ENCODE measurements at regions not wholly inside any gene's neighbourhood (a gene's known extent, or its start where the extent isn't known, plus 50 kb on each side); places are given as distances from the start of the nearest gene placed in this dataset.
A peak's percentile ranks its signal among the peaks of the same experiment; 100 is the strongest.
"Not testable (repeated sequence)": the region's sequence is repeated elsewhere in the genome, so short reads cannot be mapped to it uniquely, and the experiment has no call there.

DNA sequence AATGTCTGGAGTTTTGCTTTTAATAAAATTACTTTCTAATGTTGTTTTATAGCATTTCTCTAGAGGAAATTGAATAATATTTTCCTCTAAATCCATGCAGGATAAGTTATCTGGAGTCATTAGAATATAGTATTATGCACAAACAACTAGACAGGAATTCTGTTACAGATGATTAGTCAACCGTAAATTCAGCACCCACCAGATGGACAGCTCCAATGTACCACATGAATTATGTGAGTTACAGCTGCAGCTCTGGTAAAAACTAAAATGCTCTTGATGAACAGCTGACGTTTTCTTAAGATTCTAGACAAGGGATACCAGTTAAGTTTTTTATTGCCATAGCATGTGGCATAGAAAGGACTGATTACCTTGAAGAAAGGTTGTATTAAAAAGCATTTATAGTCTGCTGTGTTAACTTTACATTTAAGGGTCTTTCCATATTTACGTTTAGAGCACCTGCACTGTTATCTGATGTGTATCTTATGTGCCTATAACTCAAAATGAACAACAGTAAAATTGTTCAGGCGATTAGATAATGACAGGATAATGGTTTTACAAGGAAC is 321.4 kb upstream of the LRFN5 start:
- peak; percentile 39 to 75 for DNase-seq

DNA sequence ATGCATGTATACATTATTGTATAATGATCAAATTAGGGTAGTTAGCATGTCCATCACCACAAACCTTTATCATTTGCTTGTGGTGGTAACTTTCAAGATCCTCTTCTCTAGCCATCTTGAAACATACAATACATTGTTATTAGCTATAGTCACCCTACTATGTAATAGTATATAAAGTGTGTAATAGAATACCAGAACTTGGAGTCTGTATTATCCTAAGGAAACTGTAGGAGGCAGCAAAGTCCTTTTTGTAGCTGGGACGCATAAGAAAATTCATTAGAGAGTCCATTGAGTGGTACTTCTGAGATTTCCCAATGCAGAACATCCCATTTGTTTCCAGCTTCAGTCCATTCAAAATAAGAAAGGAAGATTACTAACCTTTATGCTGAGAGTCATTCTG is 325.9 kb upstream of the LRFN5 start:
- DNase-seq: peak; percentile 33 to 62

DNA sequence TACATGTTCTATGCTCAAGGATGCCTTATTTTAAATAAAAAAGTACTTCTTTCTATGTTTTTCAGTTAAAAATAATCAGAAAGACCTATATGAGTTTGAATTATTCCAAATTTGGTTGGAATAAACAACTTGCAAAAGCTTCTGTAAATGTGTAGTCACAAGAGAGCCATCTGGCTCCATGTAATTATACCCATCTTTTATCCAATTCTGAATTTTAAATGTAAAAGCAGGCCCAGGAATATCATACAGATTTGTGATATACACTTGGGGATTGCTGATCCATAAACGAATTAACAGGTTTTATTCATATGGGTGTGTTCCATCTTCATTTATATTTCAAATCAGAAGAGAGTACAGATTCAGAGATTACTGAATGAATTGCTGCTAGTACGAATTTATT is 329.2 kb upstream of the LRFN5 start:
- peak in 1 of 2 experiments; percentile 19 for DNase-seq

DNA sequence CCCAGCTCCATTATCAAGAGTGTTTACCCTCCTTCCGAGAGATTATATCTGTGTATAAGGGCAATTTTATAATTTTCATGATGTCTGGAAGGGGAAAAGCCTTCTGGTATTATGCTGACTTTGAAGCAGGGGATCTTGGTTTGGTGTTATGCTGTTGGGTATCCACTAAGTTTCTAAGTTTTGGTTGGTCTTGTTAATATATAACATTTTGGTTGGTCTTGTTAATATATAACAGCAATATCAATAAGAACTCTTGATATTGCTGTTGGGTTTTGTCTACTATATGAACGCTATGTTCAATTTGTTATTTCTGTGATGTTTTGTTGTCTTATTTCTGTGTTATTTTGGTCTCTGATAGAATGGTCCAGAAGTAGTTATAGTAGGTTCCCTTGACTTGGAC is 349.2 kb upstream of the LRFN5 start:
- no peak for DNase-seq

DNA sequence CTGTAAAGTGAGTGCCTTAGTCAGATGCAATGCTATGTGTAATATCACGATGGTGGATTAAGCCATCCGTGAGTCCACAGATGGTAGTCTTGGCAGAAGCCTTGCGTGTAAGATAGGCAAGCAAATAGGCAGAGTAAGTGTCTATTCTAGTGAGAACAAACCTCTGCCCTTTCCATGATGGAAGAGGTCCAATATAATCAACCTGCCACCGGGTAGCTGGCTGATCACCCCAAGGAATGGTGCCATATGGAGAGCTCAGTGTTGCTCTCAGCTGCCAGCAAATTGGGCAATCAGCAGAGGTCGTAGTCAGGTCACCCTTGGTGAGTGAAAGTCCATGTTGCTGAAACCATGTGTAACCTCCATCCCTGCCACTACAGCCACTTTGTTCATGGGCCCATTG is 371.2 kb upstream of the LRFN5 start:
- DNase-seq: peak; percentile 81 to 93

DNA sequence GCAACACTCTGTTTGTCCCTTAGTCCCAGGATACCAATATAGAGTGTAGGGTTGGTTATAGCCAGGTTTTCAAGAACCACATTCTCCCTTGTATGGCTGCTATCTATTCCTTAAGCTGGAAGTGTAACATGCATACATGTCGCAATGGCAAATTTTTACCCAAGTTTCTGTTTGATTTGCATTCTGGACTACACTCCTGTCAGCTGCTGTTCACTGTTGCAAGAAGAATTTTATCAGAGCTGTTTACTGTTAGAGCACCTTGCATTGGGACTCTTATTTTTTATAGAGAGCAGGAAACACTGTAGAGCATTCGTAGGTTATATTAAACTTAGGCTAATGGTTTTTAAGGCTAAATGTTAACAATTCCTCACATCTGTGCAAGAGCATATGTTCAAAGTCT is 376.0 kb upstream of the LRFN5 start:
- no peak for DNase-seq

DNA sequence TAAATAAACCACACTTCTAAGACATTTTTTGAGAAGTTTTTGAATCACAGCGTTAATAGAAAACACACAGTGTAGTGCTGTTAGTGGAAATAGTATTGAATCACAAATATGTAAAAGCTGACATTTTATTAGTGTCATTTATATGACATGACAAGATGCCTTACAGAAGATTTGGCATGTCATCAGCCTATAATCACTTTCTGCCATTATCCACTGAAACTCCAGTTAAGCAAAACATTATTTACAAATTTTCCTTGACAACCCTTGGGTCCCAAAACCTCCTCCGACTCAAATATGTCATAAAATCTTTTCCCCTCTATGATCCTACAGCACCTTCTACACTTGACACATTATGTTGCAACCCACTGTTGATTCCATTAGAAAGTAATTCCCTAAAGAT is 376.9 kb upstream of the LRFN5 start:
- no peak for DNase-seq

DNA sequence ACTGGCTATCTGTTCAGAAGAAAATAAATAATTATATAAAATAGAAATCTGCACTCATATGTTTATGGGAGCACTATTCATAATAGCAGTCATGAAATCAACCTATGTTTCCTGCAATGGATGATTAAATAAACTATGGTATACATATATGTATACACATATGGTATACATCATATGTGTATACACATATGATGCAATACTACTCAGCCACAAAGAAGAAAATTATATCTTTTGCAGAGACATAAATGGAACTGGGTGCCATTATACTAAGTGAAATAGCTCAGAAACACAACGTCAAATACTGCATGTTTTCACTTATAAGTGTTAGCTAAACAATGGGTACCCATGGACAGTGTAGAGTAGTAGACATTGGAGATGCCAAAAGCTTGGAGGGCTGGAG is 381.2 kb upstream of the LRFN5 start:
- DNase-seq: no peak

DNA sequence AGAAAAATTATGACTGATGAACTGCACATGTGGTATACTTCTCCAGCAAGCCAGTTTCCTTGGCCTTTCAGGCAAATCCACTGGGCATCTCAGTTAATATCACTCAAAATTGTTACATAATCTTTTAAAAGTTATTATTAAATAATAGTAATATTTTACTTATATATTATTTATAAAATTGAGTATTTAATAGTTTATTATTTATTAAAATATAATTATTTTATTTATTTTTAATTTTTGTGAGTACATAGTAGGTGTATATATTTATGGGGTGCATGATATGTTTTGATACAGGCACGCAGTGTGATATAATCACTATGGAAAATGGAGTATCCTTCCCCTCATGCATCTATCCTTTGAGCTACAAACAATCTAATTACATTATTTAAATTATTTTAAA is 384.1 kb upstream of the LRFN5 start:
- DNase-seq: no peak

DNA sequence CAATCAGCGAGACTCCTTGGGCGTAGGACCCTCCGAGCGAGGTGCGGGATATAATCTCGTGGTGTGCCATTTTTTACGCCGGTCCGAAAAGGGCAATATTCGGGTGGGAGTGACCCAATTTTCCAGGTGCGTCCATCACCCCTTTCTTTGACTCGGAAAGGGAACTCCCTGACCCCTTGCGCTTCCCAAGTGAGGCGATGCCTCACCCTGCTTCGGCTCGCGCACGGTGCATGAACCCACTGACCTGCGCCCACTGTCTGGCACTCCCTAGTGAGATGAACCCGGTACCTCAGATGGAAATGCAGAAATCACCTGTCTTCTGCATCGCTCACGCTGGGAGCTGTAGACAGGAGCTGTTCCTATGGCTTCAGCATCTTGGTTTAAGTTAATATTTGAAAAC is 391.7 kb upstream of the LRFN5 start:
- not testable (repeated sequence) for DNase-seq

DNA sequence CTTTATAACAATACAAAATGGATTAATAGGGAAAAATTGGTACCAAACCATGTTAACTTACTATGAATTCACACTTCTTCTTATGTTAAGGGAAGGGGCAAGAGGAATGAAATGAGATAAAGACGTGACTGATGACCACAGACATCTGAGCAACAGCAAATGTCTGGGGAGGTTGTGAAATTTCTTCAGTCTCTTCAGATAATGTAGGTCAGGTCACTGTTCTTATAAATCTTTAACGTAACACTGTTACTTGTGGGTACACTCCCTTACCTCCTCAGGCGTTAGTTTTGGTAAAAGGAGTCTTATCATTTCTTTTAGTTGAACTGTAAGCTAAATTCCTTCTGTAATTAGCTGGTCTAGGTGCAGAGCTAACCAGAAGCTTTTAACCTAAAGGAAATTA is 405.0 kb upstream of the LRFN5 start:
- no peak for DNase-seq

DNA sequence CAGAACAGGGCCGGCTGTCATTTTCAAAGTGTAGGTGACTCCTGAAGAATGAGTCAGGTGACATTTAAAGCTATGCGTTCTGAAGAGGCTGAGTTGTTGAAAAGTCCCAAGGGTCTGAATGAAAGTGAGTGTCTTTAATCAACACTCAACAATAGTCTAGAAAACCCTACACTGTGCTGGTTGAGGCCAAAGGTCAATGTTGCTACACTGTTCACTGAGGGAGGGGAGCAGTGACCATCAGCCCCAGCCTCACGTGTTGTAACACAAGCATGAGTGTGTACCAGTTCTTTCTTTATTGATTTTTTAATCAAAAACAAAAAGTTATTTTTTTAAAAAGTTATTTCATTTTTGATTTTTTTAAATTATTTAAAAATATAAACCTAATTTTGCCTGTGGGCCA is 418.8 kb upstream of the LRFN5 start:
- no peak for DNase-seq

DNA sequence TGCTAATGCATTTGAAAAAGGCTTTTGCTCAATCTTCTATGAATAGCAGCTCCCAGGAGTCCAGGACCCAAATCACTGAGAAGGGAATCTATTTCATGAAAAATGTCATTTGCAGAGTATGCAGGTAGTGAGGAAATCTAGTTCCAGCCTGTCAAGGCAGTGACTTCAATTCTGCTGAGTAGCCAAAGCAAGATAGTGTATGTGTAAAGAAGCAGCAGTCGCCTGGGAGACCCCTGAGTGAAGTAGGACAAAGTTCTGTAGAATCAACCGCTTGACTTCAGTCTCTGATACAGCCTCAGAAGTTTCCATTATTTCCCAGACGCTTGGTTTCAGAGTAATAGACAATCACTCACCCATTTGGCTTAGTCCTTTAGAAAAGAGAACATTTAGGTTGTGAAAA is 435.6 kb upstream of the LRFN5 start:
- no peak for DNase-seq

DNA sequence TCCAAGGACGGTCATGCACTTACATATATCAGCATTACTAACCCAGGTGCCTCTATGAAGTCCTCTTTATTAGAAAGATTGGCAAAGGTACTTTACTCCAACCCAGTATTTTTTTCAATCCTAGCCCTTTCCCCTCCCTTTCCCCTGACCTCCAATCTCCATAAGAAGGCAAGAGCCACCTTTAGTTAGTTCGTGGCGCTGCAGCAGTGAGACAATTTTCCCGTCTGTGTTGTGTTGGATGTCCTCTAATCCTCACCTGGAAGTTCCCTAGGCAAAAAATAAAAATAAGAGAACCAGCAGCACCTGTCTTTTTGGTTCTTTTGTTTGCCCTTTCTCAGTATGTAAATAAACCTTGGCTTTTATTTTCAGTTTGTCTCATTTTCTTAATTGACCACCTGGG is 439.6 kb upstream of the LRFN5 start:
- no peak for DNase-seq

DNA sequence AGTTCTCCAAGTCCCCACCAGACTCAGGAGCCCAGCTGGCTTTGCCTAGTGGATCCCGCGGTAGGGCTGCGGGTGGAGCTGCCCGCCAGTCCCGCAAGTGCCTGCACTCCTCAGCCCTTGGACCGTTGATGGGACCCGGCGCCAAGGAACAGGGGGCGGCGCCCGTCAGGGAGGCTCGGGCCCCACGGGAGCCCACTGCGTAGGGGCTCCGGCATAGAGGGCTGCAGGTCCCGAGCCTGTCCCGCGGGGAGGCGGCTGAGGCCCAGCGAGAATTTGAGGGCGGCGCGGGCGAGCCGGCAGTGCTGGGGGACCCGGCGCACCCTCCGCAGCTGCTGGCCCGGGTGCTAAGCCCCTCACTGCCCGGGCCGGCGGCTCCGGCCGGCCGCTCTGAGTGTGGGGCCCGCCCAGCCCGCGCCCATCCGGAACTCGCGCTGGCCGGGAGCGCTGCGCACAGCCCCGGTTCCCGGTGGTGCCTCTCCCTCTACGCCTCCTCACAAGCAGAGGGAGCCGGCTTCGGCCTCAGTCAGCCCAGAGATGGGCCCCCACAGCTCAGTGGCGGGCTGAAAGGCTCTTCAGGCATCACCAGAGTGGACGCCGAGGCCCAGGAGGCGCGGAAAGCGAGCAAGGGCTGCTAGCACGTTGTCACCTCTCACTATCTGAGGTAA is 452.4 kb upstream of the LRFN5 start:
- no peak for DNase-seq

DNA sequence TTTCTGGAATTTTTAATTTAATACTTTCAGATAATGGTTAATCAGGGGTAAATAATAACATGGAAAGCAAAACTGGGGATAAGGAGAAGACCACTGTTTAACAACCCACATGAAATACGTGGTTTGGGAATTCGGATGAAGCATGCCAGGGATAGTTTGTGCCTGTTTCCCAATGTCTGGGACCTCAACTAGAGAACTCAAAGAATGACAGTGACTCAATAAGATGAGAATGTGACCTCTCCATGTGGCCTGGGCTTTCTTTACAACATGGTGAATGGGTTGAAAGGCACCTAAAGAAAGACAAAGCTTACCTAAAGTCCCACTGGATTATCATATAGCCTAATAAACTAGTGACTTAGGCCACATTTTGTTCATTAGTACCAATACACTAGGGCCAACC is 460.3 kb upstream of the LRFN5 start:
- no peak for DNase-seq

DNA sequence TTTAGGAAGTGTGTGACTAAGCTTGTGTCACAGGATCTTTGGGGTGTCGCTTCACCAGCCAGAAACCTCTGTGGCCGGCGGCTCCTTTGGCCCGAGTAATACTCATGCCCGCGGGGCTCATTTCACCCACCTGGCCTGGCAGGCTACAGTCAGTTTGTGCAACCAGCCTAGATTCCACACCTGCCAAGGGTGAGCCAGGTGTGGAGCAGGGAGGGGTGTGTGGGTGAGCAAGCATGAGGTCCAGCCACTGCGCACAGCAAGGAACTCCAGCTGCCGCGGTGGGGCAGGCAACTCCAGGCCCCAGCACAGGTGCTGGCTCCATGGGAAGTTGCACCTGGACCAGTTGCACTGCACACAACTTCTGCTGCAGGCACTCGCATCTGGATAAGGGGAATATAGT is 462.3 kb upstream of the LRFN5 start:
- no peak for DNase-seq

DNA sequence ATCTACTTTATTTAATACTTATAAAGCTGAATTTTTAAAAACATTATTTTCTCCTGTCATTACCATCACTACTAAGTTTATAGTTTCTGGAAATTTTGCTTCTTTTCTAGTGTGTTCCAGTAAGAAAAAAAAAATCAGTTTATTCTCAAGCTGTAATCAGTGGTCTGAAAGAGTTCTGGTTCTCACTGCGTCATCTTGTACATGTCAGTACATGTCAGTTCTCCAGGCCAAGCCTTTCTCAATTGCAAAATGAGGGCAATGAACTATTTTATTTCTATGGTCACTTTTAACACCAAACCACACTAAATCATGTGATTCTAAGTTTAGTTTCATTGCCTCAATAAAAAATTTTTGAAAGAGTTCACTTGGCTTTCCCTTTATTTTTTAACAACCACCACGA is 468.9 kb upstream of the LRFN5 start:
- no peak for DNase-seq

DNA sequence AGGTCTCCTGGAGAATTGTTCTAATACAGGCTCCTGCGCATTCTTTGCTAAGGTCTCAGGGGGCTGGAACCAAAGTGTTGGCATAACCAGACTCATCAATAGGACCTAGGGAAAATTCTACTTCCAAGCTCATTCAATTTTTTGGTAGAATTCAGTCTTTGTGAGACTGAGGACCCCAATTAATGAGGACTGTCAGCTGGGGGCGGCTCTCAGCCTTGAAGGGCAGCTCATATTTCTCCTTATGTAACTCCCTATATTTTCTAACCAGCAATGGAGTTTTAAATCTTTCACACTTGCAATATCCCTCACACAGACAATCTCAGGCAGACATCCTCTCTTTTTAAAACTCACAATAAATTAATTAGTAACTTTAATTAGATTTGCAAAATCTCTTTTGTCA is 476.4 kb upstream of the LRFN5 start:
- DNase-seq: no peak

DNA sequence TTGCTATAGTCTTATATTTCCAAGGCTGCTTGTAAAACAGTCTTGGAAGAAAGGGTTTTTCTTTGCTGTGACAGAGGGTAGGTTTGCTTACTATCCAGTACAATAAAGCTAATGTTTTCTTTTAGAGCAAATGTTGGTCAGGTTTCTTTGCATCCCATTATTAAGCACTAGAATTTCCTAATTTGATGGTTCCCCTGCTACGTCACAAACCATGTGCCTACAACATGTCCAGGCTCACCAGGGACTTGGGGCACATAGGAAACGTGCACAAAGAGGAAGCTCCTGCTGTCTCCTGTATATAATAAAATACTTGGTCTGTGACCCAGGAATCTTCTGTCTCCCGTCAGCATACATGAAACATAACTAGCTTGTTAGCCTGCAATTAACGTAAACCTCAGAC is 486.3 kb upstream of the LRFN5 start:
- no peak for DNase-seq

DNA sequence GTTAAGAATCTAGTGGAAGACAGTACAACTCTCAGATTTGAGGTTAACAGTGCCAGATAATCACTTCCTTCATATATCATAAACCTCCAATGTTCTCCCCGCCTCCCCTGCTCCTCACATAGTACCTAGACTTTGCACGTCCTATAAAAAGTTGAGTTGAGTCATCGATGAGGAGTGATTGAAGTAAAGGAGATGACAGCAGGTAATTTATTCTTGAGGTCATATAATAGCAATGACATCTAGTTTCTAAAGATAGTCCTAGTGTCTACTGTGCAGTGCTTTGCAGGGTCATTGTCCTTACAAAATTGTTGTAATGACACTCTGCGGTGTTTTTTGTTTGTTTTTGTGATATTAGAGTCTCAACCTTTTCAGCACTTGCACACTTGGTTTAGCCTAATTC is 510.5 kb upstream of the LRFN5 start:
- no peak for DNase-seq

DNA sequence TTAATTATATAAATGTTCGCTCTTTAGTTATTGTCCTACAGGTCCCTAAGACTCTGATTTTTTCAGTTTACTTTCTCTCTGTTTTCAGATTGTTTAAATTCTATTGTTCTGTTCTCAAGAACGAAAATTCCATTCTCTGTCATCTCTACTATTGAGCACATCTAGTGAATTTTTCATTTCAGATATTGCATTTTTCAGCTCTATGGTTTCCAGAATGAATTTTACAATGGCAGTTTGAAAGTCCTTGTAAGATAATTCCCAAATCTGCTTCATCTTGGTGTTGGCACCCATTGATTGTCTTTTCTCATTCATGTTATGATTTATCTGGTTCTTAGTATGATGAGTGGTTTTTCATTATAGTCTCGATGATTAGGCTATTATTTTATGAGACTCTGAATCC is 519.6 kb upstream of the LRFN5 start:
- no peak for DNase-seq

DNA sequence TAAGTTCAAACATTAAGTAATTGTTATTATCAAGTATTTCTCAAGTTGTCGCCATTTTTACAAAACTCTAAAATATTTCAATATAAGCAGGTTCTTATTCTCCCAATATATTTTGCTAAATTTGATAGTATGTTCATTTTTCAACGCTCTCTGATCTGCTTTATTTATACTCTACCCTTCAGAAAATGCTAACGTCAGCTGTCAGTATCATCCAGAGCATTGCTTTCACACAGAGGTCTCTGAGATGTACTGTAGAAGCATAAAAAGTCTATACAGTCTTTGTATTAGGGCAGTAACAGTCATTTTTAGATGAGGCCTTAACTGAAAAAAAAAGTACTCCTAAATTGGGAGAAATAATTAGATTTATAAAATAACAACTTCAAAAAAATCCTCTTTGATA is 533.1 kb upstream of the LRFN5 start:
- DNase-seq: no peak

DNA sequence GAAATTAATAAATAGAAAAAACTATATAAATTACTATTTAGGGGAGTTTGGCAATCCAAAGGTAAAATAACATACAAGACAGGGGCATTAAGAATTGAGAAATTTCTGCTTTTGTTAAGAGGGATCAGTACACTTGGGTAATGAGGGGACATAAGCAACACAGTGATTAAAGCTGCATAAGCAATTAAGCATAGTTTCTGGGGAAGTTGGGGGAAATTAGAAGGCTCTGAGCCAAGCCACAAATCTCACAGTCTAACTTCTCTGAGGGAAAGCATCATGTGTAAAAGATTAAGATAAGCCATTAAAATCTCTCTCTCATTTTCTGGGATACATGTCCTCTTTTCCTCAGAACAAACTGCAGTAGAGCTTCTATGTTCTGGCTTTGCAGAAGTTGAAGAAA is 533.9 kb upstream of the LRFN5 start:
- DNase-seq: no peak

DNA sequence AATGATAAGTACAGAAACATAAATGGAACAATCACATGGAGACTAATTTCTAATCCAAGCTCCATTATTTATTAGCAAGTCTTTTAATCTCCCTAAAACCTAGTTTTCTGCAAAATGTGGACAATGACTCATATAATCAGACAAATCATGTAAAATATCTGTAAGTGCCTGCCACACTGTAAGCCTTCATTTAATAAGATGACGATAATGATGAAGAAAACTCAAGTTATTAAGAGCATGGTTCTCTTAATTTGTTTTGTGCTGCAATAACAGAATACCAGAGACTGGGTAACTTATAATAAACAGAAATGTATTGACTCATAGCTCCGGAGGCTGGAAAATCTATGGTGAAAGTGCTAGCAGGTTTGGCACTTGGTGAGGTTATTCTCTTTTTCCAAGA is 535.3 kb upstream of the LRFN5 start:
- no peak for DNase-seq

DNA sequence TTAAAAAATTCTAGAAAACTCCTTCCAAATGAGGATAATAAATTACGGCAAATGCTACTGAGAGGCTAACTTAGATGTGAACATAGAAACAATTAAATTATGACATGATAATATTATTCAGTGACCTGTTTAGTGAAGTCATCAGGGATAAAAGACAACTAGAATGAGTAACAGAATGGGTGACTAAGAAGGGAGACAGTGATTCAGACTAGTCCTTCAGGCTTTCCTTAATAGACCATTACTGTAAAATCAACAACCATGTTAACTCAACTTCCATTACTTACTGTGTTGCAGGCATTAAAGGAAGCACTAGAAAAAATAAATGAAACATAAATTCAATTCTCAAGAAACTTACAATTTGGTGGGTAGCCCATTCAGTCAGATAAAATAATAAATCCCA is 543.9 kb upstream of the LRFN5 start:
- no peak for DNase-seq
